ENCODE measurements at regions not wholly inside any gene's neighbourhood (a gene's known extent, or its start where the extent isn't known, plus 50 kb on each side); places are given as distances from the start of the nearest gene placed in this dataset.
"Not testable (repeated sequence)": the region's sequence is repeated elsewhere in the genome, so short reads cannot be mapped to it uniquely, and the experiment has no call there.

- DNase-seq (ENCODE audit: low read depth): no peak
- TF ChIP-seq CTCF (conservative IDR thresholded peaks at IDR 0.05; ENCODE audit: low read depth, low read length): no peak
- H3K4me3 ChIP-seq (ENCODE audit: low read depth, low read length): no peak overlapping the region
Observed at GRCh38 chr9:95574176-95574575, 57.4 kb upstream of the PTCH1 start.

GRCh38 chr9:95573463-95573862 is 56.7 kb upstream of the PTCH1 start:
- no peak overlapping the region for H3K4me3 ChIP-seq (ENCODE audit: low read depth, low read length)
- TF ChIP-seq CTCF (conservative IDR thresholded peaks at IDR 0.05; ENCODE audit: low read depth, low read length): no peak
- DNase-seq (ENCODE audit: low read depth): no peak

DNA sequence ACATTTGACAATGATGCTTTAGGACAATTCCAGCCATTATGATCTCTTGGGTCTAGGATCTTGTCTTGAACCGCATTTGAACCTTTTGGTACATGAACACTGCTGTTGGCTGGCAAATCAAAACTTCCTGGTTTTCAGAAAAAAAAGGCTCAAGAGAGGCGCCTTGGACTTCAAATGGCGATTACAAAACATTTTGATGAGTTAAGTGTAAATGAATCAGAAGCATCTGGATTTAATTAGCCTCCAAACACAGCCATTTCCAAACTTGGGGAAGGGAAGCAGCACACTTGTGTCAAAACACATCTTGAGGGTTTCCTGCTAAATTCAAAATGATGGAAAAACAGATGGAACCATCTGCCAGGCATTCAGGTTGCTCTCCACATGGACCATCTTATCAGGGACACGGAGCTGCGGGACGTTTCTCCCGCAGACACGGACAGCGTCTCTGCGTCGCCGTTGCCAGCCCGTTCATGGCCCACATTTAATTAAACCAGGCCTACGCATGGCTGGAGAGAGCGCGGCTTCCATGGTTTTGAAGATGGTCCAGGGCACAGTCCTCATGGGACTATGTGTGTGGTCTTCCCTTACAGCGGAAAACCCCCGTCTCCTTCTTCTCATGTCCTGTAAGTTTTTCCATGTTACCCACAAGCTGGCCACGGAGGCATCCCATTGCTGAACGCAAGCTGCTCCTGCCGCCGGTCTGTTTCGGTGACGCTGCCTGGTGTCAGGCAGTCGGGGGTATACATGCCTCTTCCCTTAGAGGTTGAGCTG is 55.8 kb upstream of the PTCH1 start:
- DNase-seq (ENCODE audit: low read depth): no peak
- no peak for TF ChIP-seq CTCF (conservative IDR thresholded peaks at IDR 0.05; ENCODE audit: low read depth, low read length)
- no peak overlapping the region for H3K4me3 ChIP-seq (ENCODE audit: low read depth, low read length)

DNA sequence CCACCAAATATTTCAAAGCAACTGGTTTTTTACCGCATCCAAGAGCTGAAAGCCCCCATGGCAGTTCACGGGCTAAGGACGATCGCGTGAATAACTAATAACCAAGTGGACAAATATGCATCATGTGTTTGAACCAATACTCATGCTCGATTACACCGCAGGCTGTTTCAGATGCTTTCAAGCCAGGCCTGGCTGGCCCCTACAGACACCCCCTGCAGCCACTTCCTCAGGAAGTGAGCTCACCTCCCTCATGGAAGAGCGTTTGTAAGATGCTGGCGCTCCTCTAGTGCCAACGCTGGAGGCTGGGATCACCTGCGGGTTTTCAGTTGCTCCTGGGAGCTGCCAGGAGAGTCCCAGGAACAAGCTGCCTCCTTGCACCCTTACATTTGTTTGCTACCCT is 53.9 kb upstream of the PTCH1 start:
- TF ChIP-seq CTCF (conservative IDR thresholded peaks at IDR 0.05; ENCODE audit: low read depth, low read length): no peak
- no peak for DNase-seq (ENCODE audit: low read depth)
- H3K4me3 ChIP-seq (ENCODE audit: low read depth, low read length): no peak overlapping the region

DNA sequence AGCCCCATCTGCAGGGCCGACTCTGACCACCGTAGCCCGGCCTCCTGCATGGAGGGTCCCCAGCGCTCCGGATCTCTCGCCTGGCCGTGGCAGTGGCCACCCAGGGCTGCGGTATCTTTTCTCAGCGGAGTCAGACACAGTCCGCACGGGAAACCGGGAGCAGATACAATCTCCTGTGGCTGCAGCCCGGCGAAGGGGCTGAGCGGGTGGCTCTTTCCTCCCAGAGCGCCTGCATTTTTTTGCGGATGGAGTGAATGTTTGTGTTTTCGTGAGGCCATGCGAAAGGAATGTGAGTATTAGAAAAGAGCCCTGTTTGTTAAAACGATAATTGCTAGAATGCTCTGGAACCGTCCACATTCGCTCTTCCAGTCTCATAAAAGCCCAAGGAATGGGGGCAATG is 53.4 kb upstream of the PTCH1 start:
- no peak for DNase-seq (ENCODE audit: low read depth)
- no peak overlapping the region for H3K4me3 ChIP-seq (ENCODE audit: low read depth, low read length)

DNA sequence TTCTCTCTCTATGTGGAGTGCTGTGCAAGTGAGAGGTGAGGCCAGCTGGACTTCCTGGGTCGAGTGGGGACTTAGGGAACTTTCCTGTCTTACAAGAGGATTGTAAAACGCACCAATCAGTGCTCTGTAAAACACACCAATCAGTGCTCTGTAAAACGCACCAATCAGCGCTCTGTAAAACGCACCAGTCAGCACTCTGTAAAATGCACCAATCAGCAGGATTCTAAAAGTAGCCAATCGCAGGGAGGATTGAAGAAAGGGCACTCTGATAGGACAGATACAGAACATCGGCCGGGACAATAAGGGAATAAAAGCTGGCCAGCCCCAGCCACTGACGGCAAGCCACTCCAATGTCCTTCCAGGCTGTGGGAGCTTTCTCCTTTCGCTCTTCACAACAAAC is 52.0 kb upstream of the PTCH1 start:
- not testable (repeated sequence) for DNase-seq (ENCODE audit: low read depth); H3K4me3 ChIP-seq (ENCODE audit: low read depth, low read length)

More for the DNA sequence above, 53.4 kb upstream of the PTCH1 start:
- TF ChIP-seq CTCF (conservative IDR thresholded peaks at IDR 0.05; ENCODE audit: low read depth, low read length): no peak
